ENCODE measurements at regions not wholly inside any gene's neighbourhood (a gene's known extent, or its start where the extent isn't known, plus 50 kb on each side); places are given as distances from the start of the nearest gene placed in this dataset.

- no peak for TF ChIP-seq EZH2 (IDR thresholded peaks at IDR 0.05; ENCODE audit: borderline replicate concordance, low read length)
- TF ChIP-seq CTCF (IDR thresholded peaks at IDR 0.05; ENCODE audit: low read length): no peak
These were observed 188.0 kb downstream of the CARTPT start for GRCh38 chr5:71907001-71907588.

Measured in OCI-LY1 (cell line).